H1 (cell line): ENCODE measurements at regions not wholly inside any gene's neighbourhood (a gene's known extent, or its start where the extent isn't known, plus 50 kb on each side); places are given as distances from the start of the nearest gene placed in this dataset.

Source experiments
- CTBP2 ChIP-seq: IDR thresholded peaks from 2 replicates; pipeline ENCODE4 v1.7.0; 2011; ENCODE audit warnings: borderline replicate concordance, mild to moderate bottlenecking, moderate library complexity, mixed read lengths, low read length; ENCODE audit not compliant: insufficient read depth, insufficient read length
- GTF2F1 ChIP-seq: IDR thresholded peaks from 2 replicates; pipeline ENCODE4 v1.6.1; 2012; ENCODE audit warnings: low read depth, low read length, improper control_type of control experiment, borderline replicate concordance
- NANOG ChIP-seq: IDR thresholded peaks from 2 replicates; pipeline ENCODE4 v1.6.1; 2011; ENCODE audit warnings: low read length, low read depth, mild to moderate bottlenecking, inconsistent platforms; ENCODE audit not compliant: insufficient read depth, poor library complexity, severe bottlenecking
- POU5F1 ChIP-seq: IDR thresholded peaks from 2 replicates; pipeline ENCODE4 v1.6.1; 2011; ENCODE audit warnings: low read depth, mild to moderate bottlenecking, low read length, moderate library complexity
- RAD21 ChIP-seq, 2 experiments: IDR thresholded peaks in 1 of 2; conservative IDR thresholded peaks in 1 of 2; 2 replicates each; pipeline ENCODE4 v1.6.1; 2011; ENCODE audit warnings: low read depth in 2 of 2, low read length in 2 of 2, improper control_type of control experiment in 1 of 2, inconsistent platforms in 1 of 2, mild to moderate bottlenecking in 1 of 2, moderate library complexity in 1 of 2
- RBBP5 ChIP-seq: IDR thresholded peaks from 2 replicates; pipeline ENCODE4 v1.7.1; 2012; ENCODE audit warnings: low read depth, mild to moderate bottlenecking, inconsistent platforms, low read length, moderate library complexity, borderline replicate concordance
- TF ChIP-seq, protein P1 (sequence below): IDR thresholded peaks from 2 replicates; pipeline ENCODE4 v1.6.1; 2012; ENCODE audit warnings: low read length, inconsistent platforms
- TF ChIP-seq, protein P2 (sequence below): IDR thresholded peaks from 2 replicates; pipeline ENCODE4 v1.6.1; 2012; ENCODE audit warnings: inconsistent platforms

DNA sequence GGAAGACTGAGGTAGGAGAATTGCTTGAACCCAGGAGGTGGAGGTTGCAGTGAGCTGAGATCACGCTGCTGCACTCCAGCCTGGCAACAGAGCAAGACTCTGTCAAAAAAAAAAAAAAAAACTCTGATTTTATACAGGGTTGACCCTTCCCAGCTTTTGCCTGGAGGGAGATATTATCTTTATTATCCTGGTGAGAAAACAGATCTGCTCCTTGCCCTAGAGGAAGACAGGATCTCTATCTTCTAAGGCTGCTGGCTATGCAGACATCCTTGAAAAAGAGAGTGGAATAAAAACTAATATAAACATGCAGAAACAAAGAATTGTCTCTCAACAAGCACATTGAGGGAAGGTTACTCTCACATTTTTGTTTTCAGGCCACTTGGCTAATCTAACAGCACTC, 1503.4 kb upstream of the WWC1 start (continued):
- TF ChIP-seq, protein P1, sequence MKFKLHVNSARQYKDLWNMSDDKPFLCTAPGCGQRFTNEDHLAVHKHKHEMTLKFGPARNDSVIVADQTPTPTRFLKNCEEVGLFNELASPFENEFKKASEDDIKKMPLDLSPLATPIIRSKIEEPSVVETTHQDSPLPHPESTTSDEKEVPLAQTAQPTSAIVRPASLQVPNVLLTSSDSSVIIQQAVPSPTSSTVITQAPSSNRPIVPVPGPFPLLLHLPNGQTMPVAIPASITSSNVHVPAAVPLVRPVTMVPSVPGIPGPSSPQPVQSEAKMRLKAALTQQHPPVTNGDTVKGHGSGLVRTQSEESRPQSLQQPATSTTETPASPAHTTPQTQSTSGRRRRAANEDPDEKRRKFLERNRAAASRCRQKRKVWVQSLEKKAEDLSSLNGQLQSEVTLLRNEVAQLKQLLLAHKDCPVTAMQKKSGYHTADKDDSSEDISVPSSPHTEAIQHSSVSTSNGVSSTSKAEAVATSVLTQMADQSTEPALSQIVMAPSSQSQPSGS, result no peak
- TF ChIP-seq GTF2F1, result no peak
- TF ChIP-seq NANOG, result no peak
- TF ChIP-seq RAD21 (IDR thresholded peaks at IDR 0.05 in 1 of 2, conservative IDR thresholded peaks at IDR 0.05 in 1 of 2; ENCODE audit: low read depth in 2 of 2, low read length in 2 of 2), result no peak
- TF ChIP-seq, protein P2, sequence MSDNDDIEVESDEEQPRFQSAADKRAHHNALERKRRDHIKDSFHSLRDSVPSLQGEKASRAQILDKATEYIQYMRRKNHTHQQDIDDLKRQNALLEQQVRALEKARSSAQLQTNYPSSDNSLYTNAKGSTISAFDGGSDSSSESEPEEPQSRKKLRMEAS, result no peak
- TF ChIP-seq CTBP2, result no peak
- no peak for TF ChIP-seq POU5F1
- TF ChIP-seq RBBP5, result no peak
